ENCODE measurements at regions not wholly inside any gene's neighbourhood (a gene's known extent, or its start where the extent isn't known, plus 50 kb on each side); places are given as distances from the start of the nearest gene placed in this dataset.

GRCh38 chr17:71709946-71710345 is 410.9 kb upstream of the SOX9 start:
- TF ChIP-seq CTCF (IDR thresholded peaks at IDR 0.05; ENCODE audit: low read depth, low read length, missing input control) (no peak), RAD21 (IDR thresholded peaks at IDR 0.05) (no peak), JUND (IDR thresholded peaks at IDR 0.05) (no peak), FOXA1 (IDR thresholded peaks at IDR 0.05) (no peak), GABPA (IDR thresholded peaks at IDR 0.05 in 1 of 2, conservative IDR thresholded peaks at IDR 0.05 in 1 of 2) (no peak), ZBTB33 (IDR thresholded peaks at IDR 0.05) (no peak), SP1 (IDR thresholded peaks at IDR 0.05) (no peak), EGR1 (IDR thresholded peaks at IDR 0.05; ENCODE audit: low read depth in 2 of 2) (no peak), YY1 (IDR thresholded peaks at IDR 0.05) (no peak)
- TF ChIP-seq, protein P1, sequence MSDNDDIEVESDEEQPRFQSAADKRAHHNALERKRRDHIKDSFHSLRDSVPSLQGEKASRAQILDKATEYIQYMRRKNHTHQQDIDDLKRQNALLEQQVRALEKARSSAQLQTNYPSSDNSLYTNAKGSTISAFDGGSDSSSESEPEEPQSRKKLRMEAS (IDR thresholded peaks at IDR 0.05), result no peak

Measured in liver (tissue), 3 donors.